Muscle layer of colon (tissue), 2 donors: ENCODE measurements at regions not wholly inside any gene's neighbourhood (a gene's known extent, or its start where the extent isn't known, plus 50 kb on each side); places are given as distances from the start of the nearest gene placed in this dataset.

ENCODE experiments used
- H3K27ac ChIP-seq: one replicate; pipeline ENCODE4 v1.7.0; 2013; ENCODE audit warnings: low read depth, mild to moderate bottlenecking, low read length, moderate library complexity
- H3K27me3 ChIP-seq, 2 donors: one replicate each; pipeline ENCODE4 v1.7.0; 2013; ENCODE audit warnings: low read length in 2 of 2, mild to moderate bottlenecking in 2 of 2; ENCODE audit not compliant: insufficient read depth in 2 of 2, control insufficient read depth in 1 of 2
- H3K36me3 ChIP-seq: one replicate; pipeline ENCODE4 v1.7.0; 2013; ENCODE audit warnings: mild to moderate bottlenecking, low read length; ENCODE audit not compliant: insufficient read depth
- H3K4me1 ChIP-seq: one replicate; pipeline ENCODE4 v1.7.0; 2013; ENCODE audit warnings: mild to moderate bottlenecking, low read length; ENCODE audit not compliant: insufficient read depth
- H3K4me3 ChIP-seq, 2 donors: one replicate each; pipeline ENCODE4 v1.7.0; 2013; ENCODE audit warnings: low read length in 2 of 2, low read depth in 1 of 2, mild to moderate bottlenecking in 1 of 2, moderate library complexity in 1 of 2
- H3K9ac ChIP-seq: one replicate; pipeline ENCODE4 v1.7.0; 2013; ENCODE audit warnings: low read length
- H3K9me3 ChIP-seq: one replicate; pipeline ENCODE4 v1.7.0; 2013; ENCODE audit warnings: mild to moderate bottlenecking, low read length
- donor health status: abdominal sarcoma.
- donor health status: Adenocarcinoma of cecum.

- Histone ChIP-seq H3K36me3 (no peaks in the 10 kb centered on the region), H3K4me1 (no peaks in the 10 kb centered on the region), H3K27me3 (no peaks in the 10 kb centered on the region), H3K9ac (no peak overlapping the region), H3K4me3 (no peak overlapping the region), H3K9me3 (no peaks in the 10 kb centered on the region), H3K27ac (no peak overlapping the region)
Observed at GRCh38 chr2:14923820-14924580, 291.5 kb downstream of the LRATD1 start.

- Histone ChIP-seq H3K9ac (no peak overlapping the region), H3K27me3 (no peaks in the 10 kb centered on the region), H3K4me3 (no peak overlapping the region), H3K9me3 (no peaks in the 10 kb centered on the region), H3K4me1 (no peaks in the 10 kb centered on the region), H3K27ac (no peak overlapping the region), H3K36me3 (no peaks in the 10 kb centered on the region)
Observed at GRCh38 chr2:14925471-14925870, 293.0 kb downstream of the LRATD1 start.

- Histone ChIP-seq H3K27ac (no peak overlapping the region), H3K27me3 (no peaks in the 10 kb centered on the region), H3K9ac (no peak overlapping the region), H3K9me3 (no peaks in the 10 kb centered on the region), H3K4me3 (no peak overlapping the region), H3K4me1 (no peaks in the 10 kb centered on the region), H3K36me3 (no peaks in the 10 kb centered on the region)
Observed at GRCh38 chr2:14927021-14927564, 294.6 kb downstream of the LRATD1 start.

- Histone ChIP-seq H3K9ac (no peak overlapping the region), H3K4me3 (no peak overlapping the region), H3K27me3 (no peaks in the 10 kb centered on the region), H3K4me1 (no peaks in the 10 kb centered on the region), H3K9me3 (no peaks in the 10 kb centered on the region), H3K27ac (no peak overlapping the region), H3K36me3 (no peaks in the 10 kb centered on the region)
Observed at GRCh38 chr2:14928056-14928455, 295.5 kb downstream of the LRATD1 start.

GRCh38 chr2:14930441-14930840, 297.9 kb downstream of the LRATD1 start:
- no peaks in the 10 kb centered on the region for H3K9me3 ChIP-seq
- no peaks in the 10 kb centered on the region for H3K27me3 ChIP-seq

GRCh38 chr2:14932285-14932684, 299.8 kb downstream of the LRATD1 start:
- Histone ChIP-seq H3K9ac (no peak overlapping the region), H3K4me1 (no peaks in the 10 kb centered on the region), H3K27me3 (no peaks in the 10 kb centered on the region), H3K4me3 (no peak overlapping the region), H3K9me3 (no peaks in the 10 kb centered on the region), H3K36me3 (no peaks in the 10 kb centered on the region), H3K27ac (no peak overlapping the region)

More at GRCh38 chr2:14930441-14930840, 297.9 kb downstream of the LRATD1 start:
- no peaks in the 10 kb centered on the region for H3K36me3 ChIP-seq
- H3K4me3 ChIP-seq = no peak overlapping the region
- H3K4me1 ChIP-seq = no peaks in the 10 kb centered on the region
- H3K9ac ChIP-seq = no peak overlapping the region
- no peak overlapping the region for H3K27ac ChIP-seq

GRCh38 chr2:14933753-14934152, 301.2 kb downstream of the LRATD1 start:
- no peak overlapping the region for H3K27ac ChIP-seq
- H3K9ac ChIP-seq = no peak overlapping the region
- no peaks in the 10 kb centered on the region for H3K9me3 ChIP-seq
- no peaks in the 10 kb centered on the region for H3K27me3 ChIP-seq
- no peaks in the 10 kb centered on the region for H3K36me3 ChIP-seq
- H3K4me1 ChIP-seq = no peaks in the 10 kb centered on the region
- no peak overlapping the region for H3K4me3 ChIP-seq

GRCh38 chr2:14936426-14936825, 303.9 kb downstream of the LRATD1 start:
- no peak overlapping the region for H3K4me3 ChIP-seq
- no peak overlapping the region for H3K27ac ChIP-seq
- no peaks in the 10 kb centered on the region for H3K27me3 ChIP-seq
- H3K9me3 ChIP-seq = no peaks in the 10 kb centered on the region
- peaks cover 5% of the 10 kb centered on the region for H3K4me1 ChIP-seq
- H3K9ac ChIP-seq = no peak overlapping the region
- no peaks in the 10 kb centered on the region for H3K36me3 ChIP-seq

GRCh38 chr2:14937336-14937735, 304.8 kb downstream of the LRATD1 start:
- H3K4me3 ChIP-seq = no peak overlapping the region
- H3K9ac ChIP-seq = no peak overlapping the region
- H3K4me1 ChIP-seq = peaks cover 5% of the 10 kb centered on the region
- H3K36me3 ChIP-seq = no peaks in the 10 kb centered on the region
- H3K27me3 ChIP-seq = no peaks in the 10 kb centered on the region
- H3K27ac ChIP-seq = no peak overlapping the region
- H3K9me3 ChIP-seq = no peaks in the 10 kb centered on the region

GRCh38 chr2:14941151-14941631, 308.7 kb downstream of the LRATD1 start:
- no peaks in the 10 kb centered on the region for H3K36me3 ChIP-seq
- H3K27me3 ChIP-seq = no peaks in the 10 kb centered on the region
- no peak overlapping the region for H3K4me3 ChIP-seq
- H3K4me1 ChIP-seq = peaks cover 5% of the 10 kb centered on the region
- no peak overlapping the region for H3K27ac ChIP-seq
- no peak overlapping the region for H3K9ac ChIP-seq
- H3K9me3 ChIP-seq = no peaks in the 10 kb centered on the region

- Histone ChIP-seq H3K9me3 (no peaks in the 10 kb centered on the region), H3K4me1 (peaks cover 5% of the 10 kb centered on the region), H3K4me3 (no peak overlapping the region), H3K27ac (no peak overlapping the region), H3K9ac (no peak overlapping the region), H3K36me3 (no peaks in the 10 kb centered on the region), H3K27me3 (no peaks in the 10 kb centered on the region)
Observed at GRCh38 chr2:14942987-14943386, 310.5 kb downstream of the LRATD1 start.
